ENCODE measurements at regions not wholly inside any gene's neighbourhood (a gene's known extent, or its start where the extent isn't known, plus 50 kb on each side); places are given as distances from the start of the nearest gene placed in this dataset.

DNA sequence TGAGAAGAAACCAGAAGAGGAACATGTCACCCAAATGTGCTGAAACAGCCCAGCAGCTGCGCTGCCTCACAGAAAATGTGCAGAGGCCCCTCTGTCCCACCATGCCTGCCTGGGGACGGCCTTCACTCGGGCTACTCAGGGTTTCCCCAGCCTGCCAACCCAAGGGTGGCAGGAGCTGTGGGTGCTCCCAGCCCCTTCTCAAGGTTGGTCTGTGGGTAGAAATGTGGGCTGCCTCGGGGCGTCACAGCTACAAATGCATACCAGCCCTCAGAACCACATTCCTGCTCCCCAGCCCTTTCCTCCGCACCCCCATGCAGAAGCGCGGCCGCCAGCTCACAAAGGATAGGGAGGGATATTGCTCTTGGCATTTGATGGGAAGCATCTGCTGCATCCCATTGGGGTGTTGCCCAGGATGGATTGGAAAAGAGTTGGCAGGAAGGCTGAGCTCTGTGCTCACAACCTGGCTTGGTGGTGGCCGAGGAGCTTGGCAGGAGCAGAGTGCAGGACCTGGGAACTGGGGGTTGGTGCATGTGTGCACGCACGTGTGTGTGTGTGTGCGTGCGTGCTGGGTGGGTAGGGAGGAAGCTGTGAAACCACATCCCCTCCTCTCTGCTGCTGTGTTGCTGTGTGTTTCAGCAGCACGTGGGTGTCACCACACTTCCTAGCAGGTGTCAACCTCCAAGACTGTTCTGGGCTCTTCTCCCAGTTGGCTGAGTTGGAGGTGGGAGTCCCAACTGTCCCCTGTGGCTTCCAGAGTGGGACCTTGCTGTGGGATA lies 304.4 kb downstream of the SEC14L1 start:
- FAIRE-seq (no peak), ATAC-seq (peak; percentile 10; the same call in 2 of the 3 replicates), DNase-seq (ENCODE audit: extremely low read depth in 1 of 4, low spot score in 3 of 4) (no peak)
- CTCF ChIA-PET (ENCODE audit: low intra/inter-chr PET ratio): no interaction called here
- Histone ChIP-seq H3K4me1 (replicated peaks in 1 of 2; ENCODE audit: control insufficient read depth in 2 of 2, insufficient read depth in 2 of 2, low read length in 2 of 2) (peaks cover 55 to 60% of the 10 kb centered on the region in 2 experiments), H2AFZ (ENCODE audit: low read depth, low read length) (no peak overlapping the region), H3K27ac (ENCODE audit: extremely low read depth, low read depth, low read length) (peak overlapping the region; percentile 44), H3K27me3 (ENCODE audit: control insufficient read depth in 2 of 2, insufficient read depth in 2 of 2, low read length in 2 of 2) (no peaks in the 10 kb centered on the region), H3K9me1 (ENCODE audit: control insufficient read depth, insufficient read depth, low read length) (peaks cover 3% of the 10 kb centered on the region), H3K9ac (ENCODE audit: insufficient read depth in 1 of 2, low read depth in 2 of 2, low read length in 2 of 2) (peak overlapping the region; percentile 17 to 76; a peak in 2 of 4 replicates), H3K36me3 (ENCODE audit: control insufficient read depth, insufficient read depth, low read length) (no peaks in the 10 kb centered on the region), H3K79me2 (ENCODE audit: control insufficient read depth, insufficient read depth, low read length) (peaks cover 58% of the 10 kb centered on the region), H4K20me1 (replicated peaks; ENCODE audit: control insufficient read depth, insufficient read depth, low read length) (peaks cover 14% of the 10 kb centered on the region), H3K4me2 (ENCODE audit: insufficient read depth, low read length) (peak overlapping the region; percentile 61; the same call in 1 of the 2 replicates), H3K9me3 (replicated peaks; ENCODE audit: control insufficient read depth, insufficient read depth, low read depth, low read length) (no peaks in the 10 kb centered on the region), H3K4me3 (no peak overlapping the region)
- POLR2A ChIA-PET: interaction anchor here (0.9 to 1.3 kb wide), 2 partner anchors 16 to 91 kb away, joined by 3 to 8 read pairs; no protein-coding TSS in a partner anchor
- intact Hi-C loops (cut with micrococcal nuclease): no loop called here
- no TSS peak for BruUV-seq (replicated peaks)
- in situ Hi-C loops (cut with MboI): no loop called here
- 74% methylated on average over 10 of the region's 15 CpGs for WGBS (ENCODE audit: insufficient coverage, low coverage, missing lambda C conversion rate)
- TF ChIP-seq ZBTB9 (CRISPR knock-in tag; IDR thresholded peaks at IDR 0.05): no peak
- TF ChIP-seq, protein P1, sequence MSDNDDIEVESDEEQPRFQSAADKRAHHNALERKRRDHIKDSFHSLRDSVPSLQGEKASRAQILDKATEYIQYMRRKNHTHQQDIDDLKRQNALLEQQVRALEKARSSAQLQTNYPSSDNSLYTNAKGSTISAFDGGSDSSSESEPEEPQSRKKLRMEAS (CRISPR knock-in tag; IDR thresholded peaks at IDR 0.05): peak; percentile 57
- TF ChIP-seq USF1 (CRISPR knock-in tag; IDR thresholded peaks at IDR 0.05): peak; percentile 54
- no peak for TF ChIP-seq PBX2 (CRISPR knock-in tag; IDR thresholded peaks at IDR 0.05; ENCODE audit: low read depth)
- TF ChIP-seq PBX2 (tag; conservative IDR thresholded peaks at IDR 0.05; ENCODE audit: low read depth): no peak
- no peak for TF ChIP-seq SRF (CRISPR knock-in tag; IDR thresholded peaks at IDR 0.05)
- TF ChIP-seq FOXK2 (conservative IDR thresholded peaks at IDR 0.05 in 1 of 2, IDR thresholded peaks at IDR 0.05 in 1 of 2; ENCODE audit: low read depth in 2 of 2): 0 out of 4 replicates have a peak, but pooled peaks of 1 of the 2 experiments have one; percentile 16
- TF ChIP-seq L3MBTL2 (IDR thresholded peaks at IDR 0.05): peak; percentile 61
- TF ChIP-seq PPARD (CRISPR knock-in tag; IDR thresholded peaks at IDR 0.05): no peak
- no peak for TF ChIP-seq ZNF282 (CRISPR knock-in tag; IDR thresholded peaks at IDR 0.05)
- TF ChIP-seq ZNF263 (CRISPR knock-in tag; IDR thresholded peaks at IDR 0.05; ENCODE audit: borderline replicate concordance): no peak
- TF ChIP-seq SIN3A (IDR thresholded peaks at IDR 0.05; ENCODE audit: borderline replicate concordance in 2 of 2, control insufficient read depth in 1 of 2, low read depth in 2 of 2, low read length in 2 of 2): no peak
- TF ChIP-seq RBM14 (IDR thresholded peaks at IDR 0.05; ENCODE audit: borderline replicate concordance, insufficient read depth, low read depth, low read length): no peak
